ENCODE measurements at regions not wholly inside any gene's neighbourhood (a gene's known extent, or its start where the extent isn't known, plus 50 kb on each side); places are given as distances from the start of the nearest gene placed in this dataset.

GRCh38 chr2:128681507-128681906 is 362.8 kb upstream of the HS6ST1 start:
- Histone ChIP-seq H3K9me3 (replicated peaks; ENCODE audit: insufficient read depth, low read length) (no peaks in the 10 kb centered on the region), H3F3A (ENCODE audit: insufficient read depth, low read length) (no peaks in the 10 kb centered on the region), H2AFZ (ENCODE audit: low read length) (no peak overlapping the region), H3K9me2 (replicated peaks; ENCODE audit: insufficient read depth, low read length) (no peaks in the 10 kb centered on the region), H3K4me3 (ENCODE audit: low read length) (no peak overlapping the region), H3K27ac (ENCODE audit: low read length) (no peak overlapping the region), H3K79me2 (ENCODE audit: low read length) (no peaks in the 10 kb centered on the region), H3K27me3 (replicated peaks; ENCODE audit: insufficient read depth, low read length) (no peaks in the 10 kb centered on the region), H3K4me2 (ENCODE audit: low read depth, low read length) (no peak overlapping the region), H4K20me1 (ENCODE audit: insufficient read depth, low read length) (no peaks in the 10 kb centered on the region), H3K9ac (ENCODE audit: low read length) (no peak overlapping the region), H3K36me3 (replicated peaks; ENCODE audit: insufficient read depth, low read length) (no peaks in the 10 kb centered on the region), H3K4me1 (ENCODE audit: low read length) (no peaks in the 10 kb centered on the region)
- no peak for TF ChIP-seq CTCF (IDR thresholded peaks at IDR 0.05; ENCODE audit: low read length)
- TF ChIP-seq EZH2 (optimal IDR thresholded peaks at IDR 0.05; ENCODE audit: low read depth, low read length): no peak
- no peak for TF ChIP-seq EZH2phosphoT487 (IDR thresholded peaks at IDR 0.05; ENCODE audit: low read length)
- DNase-seq: no peak

- H3K4me1 ChIP-seq (ENCODE audit: low read length): no peaks in the 10 kb centered on the region
- H2AFZ ChIP-seq (ENCODE audit: low read length): no peak overlapping the region
- no peak overlapping the region for H3K9ac ChIP-seq (ENCODE audit: low read length)
- H3K4me2 ChIP-seq (ENCODE audit: low read depth, low read length): no peak overlapping the region
- no peaks in the 10 kb centered on the region for H3F3A ChIP-seq (ENCODE audit: insufficient read depth, low read length)
- no peaks in the 10 kb centered on the region for H3K9me2 ChIP-seq (replicated peaks; ENCODE audit: insufficient read depth, low read length)
- DNase-seq: no peak
- H4K20me1 ChIP-seq (ENCODE audit: insufficient read depth, low read length): no peaks in the 10 kb centered on the region
- TF ChIP-seq EZH2phosphoT487 (IDR thresholded peaks at IDR 0.05; ENCODE audit: low read length) (no peak), EZH2 (optimal IDR thresholded peaks at IDR 0.05; ENCODE audit: low read depth, low read length) (no peak), CTCF (IDR thresholded peaks at IDR 0.05; ENCODE audit: low read length) (no peak)
- H3K9me3 ChIP-seq (replicated peaks; ENCODE audit: insufficient read depth, low read length): no peaks in the 10 kb centered on the region
- H3K4me3 ChIP-seq (ENCODE audit: low read length): no peak overlapping the region
- H3K27me3 ChIP-seq (replicated peaks; ENCODE audit: insufficient read depth, low read length): no peaks in the 10 kb centered on the region
- H3K27ac ChIP-seq (ENCODE audit: low read length): no peak overlapping the region
- H3K36me3 ChIP-seq (replicated peaks; ENCODE audit: insufficient read depth, low read length): no peaks in the 10 kb centered on the region
- H3K79me2 ChIP-seq (ENCODE audit: low read length): no peaks in the 10 kb centered on the region
Measured at GRCh38 chr2:128682266-128682665, 363.6 kb upstream of the HS6ST1 start.

DNA sequence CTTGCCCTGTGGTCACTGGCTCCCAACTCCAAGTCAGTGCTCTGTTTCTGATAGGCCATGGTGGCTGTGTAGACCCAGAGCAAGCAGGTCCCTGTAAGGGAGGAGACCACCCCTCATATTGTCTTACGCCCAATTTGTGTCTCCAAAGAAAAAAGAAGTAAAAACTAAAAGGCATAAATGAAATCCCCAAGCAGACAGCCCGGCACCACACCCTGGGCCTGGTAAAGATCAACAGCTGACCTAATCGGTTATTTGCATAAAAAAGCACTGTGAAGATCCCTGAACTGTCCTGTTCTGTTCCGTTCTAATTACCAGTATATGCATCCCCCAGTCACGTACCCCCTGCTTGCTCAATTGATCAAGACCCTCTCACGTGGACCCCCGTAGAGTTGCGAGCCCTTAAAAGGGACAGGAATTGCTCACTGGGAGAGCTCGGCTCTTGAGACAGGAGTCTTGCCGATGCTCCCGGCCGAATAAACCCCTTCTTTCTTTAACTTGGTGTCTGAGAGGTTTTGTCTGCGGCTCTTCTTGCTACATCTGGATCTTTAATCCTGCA is 364.1 kb upstream of the HS6ST1 start:
- DNase-seq: no peak
- Histone ChIP-seq H3K9me2 (replicated peaks; ENCODE audit: insufficient read depth, low read length) (no peaks in the 10 kb centered on the region), H2AFZ (ENCODE audit: low read length) (no peak overlapping the region), H3F3A (ENCODE audit: insufficient read depth, low read length) (no peaks in the 10 kb centered on the region), H3K36me3 (replicated peaks; ENCODE audit: insufficient read depth, low read length) (no peaks in the 10 kb centered on the region), H3K4me3 (ENCODE audit: low read length) (no peak overlapping the region), H3K27ac (ENCODE audit: low read length) (no peak overlapping the region), H3K9ac (ENCODE audit: low read length) (no peak overlapping the region), H3K4me1 (ENCODE audit: low read length) (no peaks in the 10 kb centered on the region), H3K79me2 (ENCODE audit: low read length) (no peaks in the 10 kb centered on the region), H4K20me1 (ENCODE audit: insufficient read depth, low read length) (no peaks in the 10 kb centered on the region), H3K4me2 (ENCODE audit: low read depth, low read length) (no peak overlapping the region), H3K27me3 (replicated peaks; ENCODE audit: insufficient read depth, low read length) (no peaks in the 10 kb centered on the region), H3K9me3 (replicated peaks; ENCODE audit: insufficient read depth, low read length) (no peaks in the 10 kb centered on the region)
- no peak for TF ChIP-seq EZH2 (optimal IDR thresholded peaks at IDR 0.05; ENCODE audit: low read depth, low read length)
- TF ChIP-seq EZH2phosphoT487 (IDR thresholded peaks at IDR 0.05; ENCODE audit: low read length): no peak
- no peak for TF ChIP-seq CTCF (IDR thresholded peaks at IDR 0.05; ENCODE audit: low read length)
